GM12892 (cell line): ENCODE measurements at regions not wholly inside any gene's neighbourhood (a gene's known extent, or its start where the extent isn't known, plus 50 kb on each side); places are given as distances from the start of the nearest gene placed in this dataset.

Experiments used
- DNase-seq: peaks from one replicate; pipeline ENCODE4 v3.0.0; 2011; ENCODE audit not compliant: insufficient read length
- FAIRE-seq: peaks from 2 replicates; lab custom pipeline; 2011; peaks lifted over from hg19 to GRCh38; lab: Jason Lieb, UNC
- POLR2A ChIP-seq: IDR thresholded peaks from 2 replicates; pipeline ENCODE4 v1.6.1; 2011; ENCODE audit warnings: low read depth, low read length, control low read depth
- POLR2AphosphoS5 ChIP-seq: IDR thresholded peaks from 2 replicates; pipeline ENCODE4 v1.6.1; 2011; ENCODE audit warnings: low read depth, low read length, control low read depth
- TAF1 ChIP-seq: IDR thresholded peaks from 2 replicates; pipeline ENCODE4 v1.6.1; 2011; ENCODE audit warnings: low read depth, mild to moderate bottlenecking, control low read depth, low read length, borderline replicate concordance

- FAIRE-seq (no peak), DNase-seq (no peak)
- TF ChIP-seq POLR2AphosphoS5 = no peak
- no peak for TF ChIP-seq POLR2A
- no peak for TF ChIP-seq TAF1
These were observed 103.1 kb upstream of the CDH5 start for GRCh38 chr16:66263168-66263972.

- no peak for FAIRE-seq
- no peak for DNase-seq
- TF ChIP-seq TAF1 (no peak), POLR2A (no peak), POLR2AphosphoS5 (no peak)
These were observed 104.0 kb upstream of the CDH5 start for GRCh38 chr16:66262253-66263167.

GRCh38 chr16:66261826-66262225, 104.7 kb upstream of the CDH5 start:
- TF ChIP-seq TAF1 (no peak), POLR2AphosphoS5 (no peak), POLR2A (no peak)
- no peak for DNase-seq
- no peak for FAIRE-seq

- DNase-seq = no peak
- FAIRE-seq = no peak
- TF ChIP-seq TAF1 = no peak
- no peak for TF ChIP-seq POLR2AphosphoS5
- TF ChIP-seq POLR2A = no peak
These were observed 105.8 kb upstream of the CDH5 start for GRCh38 chr16:66260522-66261254.

GRCh38 chr16:66258916-66259845, 107.3 kb upstream of the CDH5 start:
- TF ChIP-seq TAF1 (no peak), POLR2AphosphoS5 (no peak), POLR2A (no peak)
- DNase-seq (no peak), FAIRE-seq (no peak)

GRCh38 chr16:66256919-66257318, 109.6 kb upstream of the CDH5 start:
- no peak for FAIRE-seq
- no peak for DNase-seq
- TF ChIP-seq POLR2A = no peak
- no peak for TF ChIP-seq TAF1
- TF ChIP-seq POLR2AphosphoS5 = no peak

GRCh38 chr16:66255647-66256046, 110.8 kb upstream of the CDH5 start:
- FAIRE-seq = no peak
- no peak for DNase-seq
- TF ChIP-seq POLR2AphosphoS5 = no peak
- no peak for TF ChIP-seq POLR2A
- no peak for TF ChIP-seq TAF1

GRCh38 chr16:66254751-66255150, 111.7 kb upstream of the CDH5 start:
- DNase-seq = no peak
- FAIRE-seq = no peak
- TF ChIP-seq POLR2AphosphoS5 (no peak), TAF1 (no peak), POLR2A (no peak)

- TF ChIP-seq POLR2A = no peak
- DNase-seq = no peak
- no peak for FAIRE-seq
These were observed 112.4 kb upstream of the CDH5 start for GRCh38 chr16:66254106-66254505.

- FAIRE-seq (no peak), DNase-seq (no peak)
- TF ChIP-seq POLR2AphosphoS5 (no peak), POLR2A (no peak), TAF1 (no peak)
These were observed 114.9 kb upstream of the CDH5 start for GRCh38 chr16:66251476-66252160.
